GM19239 (cell line): ENCODE measurements at regions not wholly inside any gene's neighbourhood (a gene's known extent, or its start where the extent isn't known, plus 50 kb on each side); places are given as distances from the start of the nearest gene placed in this dataset.

Experiments used
- DNase-seq: peaks from one replicate; pipeline ENCODE4 v3.0.0; 2011; ENCODE audit warnings: low spot score; ENCODE audit not compliant: insufficient read length
- FAIRE-seq: peaks from 2 replicates; lab custom pipeline; 2011; peaks lifted over from hg19 to GRCh38; lab: Jason Lieb, UNC

GRCh38 chr5:120365656-120366446 lies 98.2 kb upstream of the PRR16 start:
- no peak for DNase-seq
- no peak for FAIRE-seq

DNA sequence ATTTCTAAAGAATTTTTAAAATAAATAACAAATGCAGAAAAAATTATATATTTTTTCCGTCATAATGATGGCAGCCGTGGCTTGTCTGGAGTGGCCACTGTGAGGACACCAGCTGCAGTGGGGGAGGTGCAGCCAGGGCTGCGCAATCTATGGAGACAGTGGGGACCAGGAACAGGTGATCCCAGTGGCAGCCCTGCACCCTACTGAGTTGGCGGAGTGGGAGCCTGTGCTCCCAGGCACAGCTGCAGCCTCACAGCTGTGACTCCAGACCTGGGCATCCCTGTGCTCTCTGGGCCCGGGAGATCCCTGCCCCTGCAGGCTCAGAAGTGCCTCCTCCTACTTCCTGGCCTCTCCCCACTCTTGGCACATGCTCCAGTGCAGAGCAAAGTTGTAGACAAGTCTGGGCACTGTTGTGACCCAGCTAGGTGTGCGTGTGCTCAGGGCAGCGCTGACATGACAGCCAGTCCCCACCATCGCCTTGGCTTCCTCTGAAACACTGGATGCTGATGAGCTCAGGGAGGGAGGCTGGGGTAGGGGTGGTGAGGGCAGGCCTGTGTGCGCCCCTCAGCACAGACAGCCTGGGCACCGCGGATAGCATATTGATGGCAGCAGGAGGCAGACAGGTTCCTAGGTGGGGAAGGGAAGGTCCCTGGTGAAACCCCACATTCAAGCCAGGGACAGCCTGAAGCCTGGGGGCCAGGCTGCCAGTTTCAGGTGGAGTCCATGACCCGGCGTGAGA lies 96.0 kb upstream of the PRR16 start:
- FAIRE-seq, result no peak
- DNase-seq, result no peak

DNA sequence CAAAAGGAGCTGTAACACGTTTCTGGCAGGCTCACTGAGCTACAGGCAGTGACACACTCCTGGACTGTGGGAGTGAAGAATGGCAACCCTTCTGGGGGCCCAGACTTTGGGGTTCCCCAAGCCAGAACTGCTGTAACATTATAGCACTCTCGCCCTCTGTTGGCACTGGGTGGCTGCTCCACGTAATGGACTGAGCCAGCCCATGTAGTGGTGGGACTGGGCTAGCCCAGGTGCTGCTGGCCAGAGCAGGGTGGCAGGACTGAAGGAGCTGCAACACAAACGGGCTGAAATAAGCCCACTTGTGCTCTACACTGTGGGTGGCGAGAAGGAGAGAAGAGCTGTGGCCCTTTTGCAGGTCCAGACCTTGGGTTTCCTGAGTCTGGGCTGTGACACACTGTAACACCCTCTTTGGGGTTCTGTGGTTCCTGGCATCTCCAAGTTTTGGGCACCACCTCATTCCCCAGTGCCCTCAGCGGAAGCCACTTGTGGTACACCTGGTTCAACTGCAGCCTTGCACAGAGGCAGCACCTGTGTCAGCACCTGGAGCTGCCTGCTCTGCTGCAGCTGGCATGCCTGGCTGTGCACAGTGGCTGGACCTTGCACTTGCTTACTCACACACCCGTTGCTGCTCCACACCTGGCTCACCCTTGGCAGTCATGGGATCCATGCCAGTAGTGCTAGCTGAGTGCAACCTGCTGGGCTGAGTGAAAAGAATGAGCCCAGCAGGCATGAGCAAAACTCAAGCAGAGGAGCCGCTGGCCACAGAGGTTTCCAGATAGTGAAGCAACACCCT lies 95.0 kb upstream of the PRR16 start:
- FAIRE-seq (no peak), DNase-seq (no peak)

DNA sequence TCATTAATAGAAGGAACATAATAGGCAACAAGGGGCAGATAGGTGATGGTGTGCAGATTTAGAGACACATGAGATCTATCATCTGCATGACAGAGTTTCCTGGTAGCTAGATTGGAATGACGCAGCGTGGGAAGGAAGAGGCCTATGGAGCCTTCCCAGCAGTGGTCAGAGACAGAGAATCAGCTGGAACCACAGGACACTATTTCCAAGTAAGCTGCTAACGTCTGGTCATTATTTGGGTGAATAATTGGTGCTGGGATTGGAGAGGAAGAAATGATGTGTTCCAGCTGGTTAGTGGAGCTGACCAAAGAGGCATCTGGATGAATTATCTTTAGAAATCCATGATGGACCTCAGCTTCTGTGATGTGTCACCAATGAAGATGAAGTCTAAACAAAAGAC lies 91.2 kb upstream of the PRR16 start:
- DNase-seq (no peak), FAIRE-seq (no peak)

DNA sequence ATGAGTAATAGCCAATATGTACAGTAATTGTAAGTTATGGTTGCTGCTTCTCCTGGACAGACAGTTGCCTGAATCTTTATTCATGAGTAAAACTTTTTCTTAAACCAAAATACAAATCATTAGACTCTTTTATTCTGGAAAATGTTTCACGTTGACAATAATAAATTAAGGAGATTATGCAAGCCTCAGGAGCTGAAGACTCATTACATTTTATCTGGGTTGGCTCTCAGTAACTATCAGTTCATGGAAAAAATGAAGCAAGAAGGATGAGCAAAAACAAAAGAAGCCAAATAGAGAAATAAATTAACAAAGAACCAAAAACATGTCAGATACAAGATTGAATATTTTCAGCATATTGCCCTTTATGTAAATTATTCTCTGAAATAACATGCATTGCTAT lies 88.9 kb upstream of the PRR16 start:
- DNase-seq (no peak), FAIRE-seq (no peak)

- no peak for FAIRE-seq
- DNase-seq, result no peak
Observed at GRCh38 chr5:120380644-120381043, 83.5 kb upstream of the PRR16 start.

GRCh38 chr5:120382833-120383232 lies 81.3 kb upstream of the PRR16 start:
- DNase-seq, result no peak
- no peak for FAIRE-seq

- DNase-seq (no peak), FAIRE-seq (no peak)
Observed at GRCh38 chr5:120386981-120387380, 77.1 kb upstream of the PRR16 start.

DNA sequence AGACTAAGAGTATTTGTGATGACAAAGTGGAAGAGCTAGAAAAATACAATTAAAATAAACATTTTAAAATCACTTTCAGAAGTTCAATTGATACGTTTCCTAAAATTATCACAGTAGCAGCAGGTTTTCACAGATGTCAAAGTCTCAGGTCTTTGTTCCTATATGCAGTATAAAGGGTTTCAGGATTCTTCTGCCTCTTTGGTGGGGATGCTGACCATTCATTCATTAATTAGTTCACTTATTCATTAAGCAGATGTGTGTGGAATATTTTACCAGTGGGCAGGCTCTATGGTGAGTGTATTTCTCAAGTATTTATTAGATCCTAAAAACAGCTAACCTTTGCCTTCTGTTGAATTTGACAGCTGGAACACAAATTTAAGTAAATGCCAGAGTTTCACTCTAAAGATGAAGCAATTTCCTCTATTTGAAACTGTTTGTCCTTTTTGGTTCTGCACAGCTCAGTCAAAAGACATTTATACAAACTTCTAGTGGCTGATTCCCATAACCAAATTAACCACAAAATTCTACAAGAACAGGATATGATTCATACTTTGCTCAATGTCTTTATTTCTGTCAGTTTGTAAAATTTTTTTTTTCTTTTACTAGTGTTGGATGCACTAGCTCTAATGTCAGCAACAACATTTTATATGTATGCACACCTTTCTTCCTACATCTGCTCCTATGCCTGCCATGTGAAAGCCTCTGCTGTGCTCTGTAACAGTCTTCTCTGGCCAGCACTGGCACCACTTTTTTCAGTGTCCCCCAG lies 75.9 kb upstream of the PRR16 start:
- FAIRE-seq (no peak), DNase-seq (no peak)

GRCh38 chr5:120394259-120394658 lies 69.8 kb upstream of the PRR16 start:
- DNase-seq (no peak), FAIRE-seq (no peak)

GRCh38 chr5:120396186-120396585 lies 67.9 kb upstream of the PRR16 start:
- FAIRE-seq (no peak), DNase-seq (no peak)

GRCh38 chr5:120400356-120400755 lies 63.7 kb upstream of the PRR16 start:
- no peak for FAIRE-seq
- no peak for DNase-seq

DNA sequence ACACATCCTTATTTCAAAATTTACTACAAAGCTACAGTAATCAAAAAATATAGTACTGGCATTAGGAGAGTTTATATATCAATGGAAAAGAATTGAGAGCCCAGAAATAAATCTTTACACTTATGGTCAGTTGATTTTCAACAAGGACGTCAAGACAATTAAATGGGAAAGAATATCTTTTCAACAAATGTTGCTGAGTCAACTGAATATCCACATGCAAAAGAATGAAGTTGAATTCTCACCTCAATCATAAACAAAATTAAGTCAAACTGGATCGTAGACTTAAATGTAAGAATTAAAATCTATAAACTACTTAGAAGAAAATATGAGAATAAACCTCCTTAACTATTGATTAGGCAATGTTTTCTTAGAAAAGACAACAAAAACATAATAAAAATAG lies 61.5 kb upstream of the PRR16 start:
- no peak for FAIRE-seq

DNA sequence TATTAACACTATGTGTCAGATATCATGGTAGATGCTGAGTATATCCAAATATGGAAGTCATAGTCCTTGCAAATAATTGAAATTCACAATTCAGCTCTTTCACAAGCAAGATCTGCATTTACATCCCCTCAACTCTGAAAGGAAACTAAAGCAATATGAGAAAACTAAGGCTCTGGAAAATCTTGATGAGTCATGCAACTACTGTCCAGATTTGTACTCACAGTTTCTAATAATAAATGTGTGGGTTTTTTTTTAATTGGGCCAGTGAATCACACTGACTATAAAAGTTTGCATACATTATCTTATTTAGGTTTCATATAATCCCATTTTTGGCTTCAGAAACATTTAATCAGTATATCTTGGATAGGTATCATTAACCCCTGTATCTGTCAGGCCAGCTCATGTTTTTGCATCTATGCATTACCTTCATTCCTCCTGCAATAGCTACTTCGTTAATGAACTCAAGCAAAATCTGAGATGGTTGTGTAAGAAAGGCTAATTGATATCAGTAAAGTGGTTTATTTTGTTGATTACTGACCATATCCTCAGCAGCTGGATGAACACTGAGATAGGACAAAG lies 58.7 kb upstream of the PRR16 start:
- DNase-seq (no peak), FAIRE-seq (no peak)

More for the DNA sequence above, 61.5 kb upstream of the PRR16 start:
- DNase-seq, result no peak

GRCh38 chr5:120405923-120406322 lies 58.2 kb upstream of the PRR16 start:
- DNase-seq (no peak), FAIRE-seq (no peak)

GRCh38 chr5:120413686-120414085 lies 50.4 kb upstream of the PRR16 start:
- FAIRE-seq, result no peak
- DNase-seq, result no peak
